Adipocyte (in vitro differentiated cells): ENCODE measurements at regions not wholly inside any gene's neighbourhood (a gene's known extent, or its start where the extent isn't known, plus 50 kb on each side); places are given as distances from the start of the nearest gene placed in this dataset.
A peak's percentile ranks its signal among the peaks of the same experiment; 100 is the strongest.

Source experiments
- DNase-seq: peaks from one replicate; pipeline ENCODE4 v3.0.0-alpha.2; 2015; ENCODE audit warnings: low read depth
- H3K27me3 ChIP-seq: replicated peaks from 2 replicates; pipeline ENCODE4 v1.7.0; 2013; ENCODE audit warnings: mild to moderate bottlenecking, low read length, moderate library complexity; ENCODE audit not compliant: control insufficient read depth, insufficient read depth
- H3K36me3 ChIP-seq: 2 replicates; pipeline ENCODE4 v1.7.0; 2013; ENCODE audit warnings: low read length, mild to moderate bottlenecking, moderate library complexity; ENCODE audit not compliant: control insufficient read depth, insufficient read depth, severe bottlenecking
- H3K4me1 ChIP-seq: 2 replicates; pipeline ENCODE4 v1.7.0; 2013; ENCODE audit warnings: mild to moderate bottlenecking, low read length, moderate library complexity; ENCODE audit not compliant: control insufficient read depth, insufficient read depth
- H3K4me3 ChIP-seq: 2 replicates; pipeline ENCODE4 v1.7.0; 2013; ENCODE audit warnings: mild to moderate bottlenecking, low read length, moderate library complexity
- H3K9ac ChIP-seq: 2 replicates; pipeline ENCODE4 v1.7.0; 2013; ENCODE audit warnings: mild to moderate bottlenecking, low read length, moderate library complexity
- H3K9me3 ChIP-seq: 2 replicates; pipeline ENCODE4 v1.7.0; 2013; ENCODE audit warnings: mild to moderate bottlenecking, low read length, moderate library complexity; ENCODE audit not compliant: control insufficient read depth

DNA sequence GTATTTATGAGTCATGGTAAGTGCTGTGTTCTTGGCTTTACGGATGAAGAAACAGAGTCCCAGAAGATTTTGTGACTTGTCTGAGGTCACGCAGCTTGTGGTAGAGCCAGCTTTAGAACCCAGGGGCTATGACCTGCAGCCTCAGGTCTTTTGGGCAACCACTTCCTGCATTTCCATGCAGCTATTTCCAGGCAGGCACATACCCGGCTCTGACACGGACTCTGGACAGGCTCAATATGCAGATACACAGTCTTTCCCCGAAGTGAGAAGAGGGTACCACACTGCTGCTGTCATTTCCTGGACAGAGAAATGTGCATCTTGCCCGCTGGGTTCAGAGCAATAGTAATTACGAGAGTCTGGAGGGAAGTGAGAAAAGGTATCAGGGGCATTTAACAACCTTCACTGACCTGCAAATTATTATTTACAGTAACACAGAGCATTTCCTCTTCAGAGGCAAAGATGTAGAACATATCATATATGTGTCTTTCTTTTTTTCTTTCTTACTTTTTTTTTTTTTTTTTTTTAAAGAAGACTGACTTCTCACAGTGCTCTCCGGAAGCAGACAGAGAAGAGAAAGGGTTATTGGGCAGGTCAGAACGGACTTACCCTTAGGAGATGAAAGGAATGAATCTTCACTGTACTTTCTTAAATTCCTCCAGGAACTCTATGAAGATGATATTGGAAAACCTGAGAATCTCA lies 185.1 kb downstream of the CLIC5 start:
- Histone ChIP-seq H3K27me3 (no peaks in the 10 kb centered on the region), H3K36me3 (no peaks in the 10 kb centered on the region), H3K4me1 (peaks cover 10% of the 10 kb centered on the region), H3K9me3 (peaks cover 4% of the 10 kb centered on the region), H3K4me3 (no peak overlapping the region), H3K9ac (no peak overlapping the region)
- no peak for DNase-seq

- H3K4me1 ChIP-seq: peaks cover 9% of the 10 kb centered on the region
- H3K4me3 ChIP-seq: no peak overlapping the region
- no peak for DNase-seq
- H3K9ac ChIP-seq: no peak overlapping the region
- no peaks in the 10 kb centered on the region for H3K27me3 ChIP-seq
- H3K9me3 ChIP-seq: peaks cover 4% of the 10 kb centered on the region
- H3K36me3 ChIP-seq: no peaks in the 10 kb centered on the region
Observed at GRCh38 chr6:45829873-45830272, 185.8 kb downstream of the CLIC5 start.

- H3K9me3 ChIP-seq: peaks cover 4% of the 10 kb centered on the region
- no peaks in the 10 kb centered on the region for H3K36me3 ChIP-seq
- H3K4me1 ChIP-seq: peaks cover 9% of the 10 kb centered on the region
- no peak for DNase-seq
- no peak overlapping the region for H3K4me3 ChIP-seq
- no peaks in the 10 kb centered on the region for H3K27me3 ChIP-seq
- H3K9ac ChIP-seq: no peak overlapping the region
Observed at GRCh38 chr6:45827952-45828530, 187.6 kb downstream of the CLIC5 start.

DNA sequence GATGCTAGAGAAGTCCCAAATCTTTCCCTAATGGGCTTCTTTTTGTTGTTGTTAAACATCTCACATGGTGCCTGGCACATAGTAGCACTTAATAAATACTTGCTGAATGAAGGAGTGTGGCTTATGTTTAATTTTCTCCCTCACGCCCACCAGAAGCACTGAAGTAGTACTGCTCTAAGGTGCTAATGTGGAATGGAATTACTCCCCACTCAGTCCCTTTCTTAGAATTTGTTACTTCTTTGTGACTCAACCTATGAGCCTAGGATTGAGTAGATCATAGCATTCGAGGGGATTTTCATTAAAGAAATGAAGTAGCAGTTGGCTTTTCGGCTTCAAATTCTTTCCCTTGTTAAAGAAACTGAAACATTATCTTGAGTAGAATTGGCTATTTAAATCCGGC lies 192.8 kb downstream of the CLIC5 start:
- Histone ChIP-seq H3K4me3 (no peak overlapping the region), H3K4me1 (no peaks in the 10 kb centered on the region), H3K36me3 (no peaks in the 10 kb centered on the region), H3K9me3 (no peaks in the 10 kb centered on the region), H3K27me3 (no peaks in the 10 kb centered on the region), H3K9ac (no peak overlapping the region)
- DNase-seq: no peak

DNA sequence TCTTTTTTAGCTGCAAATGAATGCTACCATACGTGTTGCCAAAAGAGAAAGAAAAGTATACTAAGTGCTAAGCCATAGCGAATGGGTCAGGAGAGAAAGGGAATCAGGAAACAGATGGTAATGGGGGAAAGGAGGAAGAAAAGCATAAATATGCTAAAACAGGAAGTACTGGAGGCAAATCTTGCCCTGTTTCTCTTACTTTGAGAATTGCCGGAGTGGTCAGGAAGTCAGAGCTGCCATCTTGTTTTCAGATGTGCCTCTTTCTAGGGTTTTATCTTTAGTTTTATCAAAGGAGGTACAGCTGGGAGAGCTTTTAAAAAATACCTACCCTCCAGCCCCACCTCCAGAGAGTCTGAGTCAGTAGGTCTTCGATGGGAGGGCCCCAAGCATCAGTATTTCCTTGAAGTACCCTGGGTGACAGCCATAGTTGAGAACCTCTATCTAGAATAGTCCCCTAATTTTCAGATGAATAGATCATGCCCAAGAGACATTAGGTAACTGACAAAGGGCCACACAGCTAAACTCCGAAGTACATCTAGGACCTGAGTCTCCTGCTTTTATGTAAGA lies 193.3 kb downstream of the CLIC5 start:
- Histone ChIP-seq H3K27me3 (no peaks in the 10 kb centered on the region), H3K4me1 (no peaks in the 10 kb centered on the region), H3K9me3 (no peaks in the 10 kb centered on the region), H3K4me3 (no peak overlapping the region), H3K9ac (no peak overlapping the region), H3K36me3 (no peaks in the 10 kb centered on the region)
- DNase-seq: no peak

- DNase-seq: no peak
- H3K9ac ChIP-seq: no peak overlapping the region
- no peaks in the 10 kb centered on the region for H3K4me1 ChIP-seq
- H3K27me3 ChIP-seq: no peaks in the 10 kb centered on the region
- H3K4me3 ChIP-seq: no peak overlapping the region
- no peaks in the 10 kb centered on the region for H3K36me3 ChIP-seq
- H3K9me3 ChIP-seq: no peaks in the 10 kb centered on the region
Observed at GRCh38 chr6:45818655-45819054, 197.0 kb downstream of the CLIC5 start.

GRCh38 chr6:45816674-45817297 lies 198.9 kb downstream of the CLIC5 start:
- peaks cover 1% of the 10 kb centered on the region for H3K27me3 ChIP-seq
- no peaks in the 10 kb centered on the region for H3K4me1 ChIP-seq
- no peaks in the 10 kb centered on the region for H3K36me3 ChIP-seq
- H3K9me3 ChIP-seq: no peaks in the 10 kb centered on the region
- peak; percentile 61 for DNase-seq
- no peak overlapping the region for H3K4me3 ChIP-seq
- H3K9ac ChIP-seq: no peak overlapping the region

DNA sequence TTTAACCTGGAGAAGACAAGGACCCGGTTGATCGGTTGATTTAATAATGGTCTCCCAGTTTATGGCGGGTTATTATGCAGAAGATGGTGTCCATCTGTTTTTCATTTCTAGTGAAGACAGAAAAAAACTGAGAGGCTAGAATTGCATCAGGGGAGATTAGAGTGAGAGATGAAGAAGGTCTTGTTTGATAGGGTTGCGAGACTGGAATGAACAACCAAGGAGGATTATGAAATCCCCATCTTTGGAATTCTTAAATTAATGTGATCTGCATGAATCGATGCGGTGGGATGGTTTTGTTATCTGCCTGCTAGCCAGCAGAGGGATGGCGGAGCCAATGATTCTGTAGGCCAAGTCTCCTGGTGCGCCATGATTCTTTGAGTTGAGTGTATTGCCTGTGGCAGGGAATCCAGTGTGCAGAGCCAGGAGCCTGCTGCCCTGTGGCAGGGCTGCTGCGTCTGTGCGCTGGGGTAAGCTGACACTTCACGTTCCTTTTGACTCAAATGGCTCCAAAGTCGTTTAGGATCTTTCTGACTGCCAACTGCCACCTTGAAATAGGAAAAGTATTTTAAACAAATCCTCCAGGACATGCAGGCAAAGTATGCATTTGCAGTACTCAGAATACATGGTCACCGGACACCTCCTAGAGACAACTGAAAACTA lies 200.1 kb downstream of the CLIC5 start:
- no peak overlapping the region for H3K4me3 ChIP-seq
- no peak for DNase-seq
- H3K9me3 ChIP-seq: no peaks in the 10 kb centered on the region
- no peak overlapping the region for H3K9ac ChIP-seq
- H3K4me1 ChIP-seq: no peaks in the 10 kb centered on the region
- no peaks in the 10 kb centered on the region for H3K36me3 ChIP-seq
- H3K27me3 ChIP-seq: peaks cover 7% of the 10 kb centered on the region

DNA sequence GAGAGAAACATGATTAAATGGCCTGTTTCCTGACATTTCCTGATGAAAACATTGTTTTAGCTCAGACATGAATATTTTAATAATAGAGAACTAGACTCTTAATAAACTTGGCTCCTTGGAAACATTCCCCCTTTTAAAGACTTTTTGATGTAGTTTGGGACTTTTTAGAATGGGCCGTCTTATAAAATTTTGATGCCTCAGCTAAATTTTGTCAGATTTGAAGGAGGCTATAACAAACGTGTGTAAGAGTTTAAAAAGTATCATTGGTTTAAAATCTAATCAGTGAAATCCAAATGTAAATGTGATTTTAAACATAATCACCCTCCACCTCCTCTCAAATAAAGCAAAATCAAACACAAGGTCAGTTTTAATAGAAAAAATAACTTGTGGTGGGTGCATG lies 200.9 kb downstream of the CLIC5 start:
- no peaks in the 10 kb centered on the region for H3K4me1 ChIP-seq
- DNase-seq: no peak
- no peaks in the 10 kb centered on the region for H3K36me3 ChIP-seq
- H3K4me3 ChIP-seq: no peak overlapping the region
- H3K27me3 ChIP-seq: peaks cover 7% of the 10 kb centered on the region
- H3K9me3 ChIP-seq: no peaks in the 10 kb centered on the region
- no peak overlapping the region for H3K9ac ChIP-seq

DNA sequence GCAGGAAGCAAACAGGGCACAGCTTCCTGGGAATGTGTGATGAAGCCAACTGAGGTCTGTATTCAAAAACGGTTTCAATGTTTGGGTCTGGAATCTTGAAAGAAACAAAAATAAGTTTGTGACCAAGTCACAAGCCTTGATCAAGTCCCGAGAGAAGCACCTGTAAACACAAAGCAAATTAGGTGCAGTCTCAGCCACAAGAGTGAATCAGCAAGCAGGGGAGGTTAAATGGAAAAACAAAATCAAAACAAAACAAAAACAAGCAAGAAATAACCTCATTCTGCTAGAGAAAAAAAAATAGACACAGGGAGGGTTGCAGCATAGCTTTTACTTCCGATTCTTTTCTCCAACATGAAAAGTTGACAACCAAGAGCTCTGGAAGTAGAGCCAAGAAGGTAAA lies 201.7 kb downstream of the CLIC5 start:
- H3K27me3 ChIP-seq: peaks cover 7% of the 10 kb centered on the region
- H3K9ac ChIP-seq: no peak overlapping the region
- no peaks in the 10 kb centered on the region for H3K36me3 ChIP-seq
- DNase-seq: no peak
- no peak overlapping the region for H3K4me3 ChIP-seq
- H3K4me1 ChIP-seq: no peaks in the 10 kb centered on the region
- no peaks in the 10 kb centered on the region for H3K9me3 ChIP-seq

DNA sequence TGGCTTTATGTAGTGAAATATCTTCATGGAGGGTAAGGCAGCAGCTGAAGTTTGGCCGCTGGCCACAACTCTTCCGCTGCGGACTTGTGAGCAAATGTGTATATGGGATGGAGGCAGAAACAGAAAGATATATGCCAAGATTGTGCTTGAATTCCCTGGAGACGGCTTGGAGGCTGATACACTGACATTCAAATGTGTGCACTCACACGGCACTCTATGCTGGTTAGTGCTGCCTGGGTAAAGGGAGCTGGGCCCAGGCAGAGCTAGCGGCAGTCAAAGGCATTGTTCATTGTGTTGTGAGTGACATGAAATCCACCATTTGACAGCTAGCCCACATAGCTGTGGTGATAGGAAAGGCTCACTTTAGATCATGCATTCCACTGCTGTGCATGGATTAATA lies 202.7 kb downstream of the CLIC5 start:
- no peak overlapping the region for H3K4me3 ChIP-seq
- H3K27me3 ChIP-seq: peaks cover 7% of the 10 kb centered on the region
- H3K9ac ChIP-seq: no peak overlapping the region
- H3K9me3 ChIP-seq: no peaks in the 10 kb centered on the region
- H3K4me1 ChIP-seq: no peaks in the 10 kb centered on the region
- no peaks in the 10 kb centered on the region for H3K36me3 ChIP-seq
- no peak for DNase-seq
